Endometrium (tissue), 2 donors: ENCODE measurements at regions not wholly inside any gene's neighbourhood (a gene's known extent, or its start where the extent isn't known, plus 50 kb on each side); places are given as distances from the start of the nearest gene placed in this dataset.
"Not testable (repeated sequence)": the region's sequence is repeated elsewhere in the genome, so short reads cannot be mapped to it uniquely, and the experiment has no call there.

Experiments used
- FAIRE-seq: peaks from 2 replicates; lab custom pipeline; 2012; peaks lifted over from hg19 to GRCh38; lab: Jason Lieb, UNC
- donor health status: control.
- donor health status: control.

GRCh38 chr18:28485210-28485801 lies 308.4 kb upstream of the CDH2 start:
- FAIRE-seq = peak; percentile 90

DNA sequence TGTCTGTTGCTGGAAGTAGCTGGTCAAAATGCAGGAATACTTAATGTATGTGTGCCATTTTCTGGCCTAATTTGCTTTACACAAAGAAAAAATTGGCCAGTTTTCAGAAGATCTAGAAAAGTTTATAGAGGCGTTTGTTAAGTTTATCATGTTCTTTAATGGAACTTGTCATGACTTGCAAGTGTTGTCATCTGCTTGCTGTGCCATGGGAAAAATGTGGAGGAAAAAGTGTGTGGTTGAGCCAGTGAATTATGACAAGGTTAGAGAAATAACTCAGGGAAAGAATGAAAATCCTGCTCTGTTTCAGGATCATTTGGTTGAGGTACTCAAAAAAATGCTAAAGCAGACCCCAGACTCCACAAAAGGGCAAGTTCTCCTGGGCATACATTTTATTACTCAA lies 301.6 kb upstream of the CDH2 start:
- FAIRE-seq = no peak

DNA sequence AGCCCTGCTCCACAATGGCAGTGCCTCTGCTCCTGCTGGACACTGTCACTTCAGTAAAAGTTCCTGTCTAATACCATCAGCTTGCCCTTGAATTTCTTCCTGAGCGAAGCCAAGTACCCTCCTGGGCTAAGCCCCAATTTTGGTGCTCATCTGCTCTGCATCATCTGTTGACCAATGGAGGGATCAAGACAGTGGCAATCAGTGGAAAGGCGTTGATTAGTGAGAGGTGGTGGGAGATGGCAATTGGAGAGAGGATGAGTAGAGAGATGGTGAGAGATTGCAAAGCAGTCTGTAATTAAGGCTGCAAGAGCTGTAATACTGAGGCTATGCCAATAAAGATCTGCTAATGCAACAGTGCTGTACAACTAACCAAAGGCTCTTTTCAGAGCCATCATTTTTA lies 299.4 kb upstream of the CDH2 start:
- FAIRE-seq = no peak

- no peak for FAIRE-seq
These were observed 293.0 kb upstream of the CDH2 start for GRCh38 chr18:28469946-28470345.

DNA sequence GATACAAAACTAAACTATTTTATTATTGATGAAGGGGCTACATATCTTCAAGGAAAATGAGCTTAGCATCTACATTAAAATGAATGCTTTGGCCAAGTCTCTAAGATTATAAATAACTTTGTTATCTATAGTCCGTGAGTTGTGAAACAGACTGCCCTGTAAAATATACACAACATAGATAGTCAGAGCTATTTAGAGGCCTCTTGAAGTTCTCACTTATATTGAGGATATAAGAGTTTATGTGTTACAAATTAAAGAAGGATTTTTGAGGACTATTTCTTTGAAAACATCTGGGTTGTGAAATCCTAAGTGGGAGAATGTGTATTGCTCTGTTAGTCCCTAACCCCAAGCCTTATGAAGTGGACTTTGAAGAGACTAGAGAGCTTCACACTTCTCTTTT lies 292.0 kb upstream of the CDH2 start:
- FAIRE-seq = no peak

DNA sequence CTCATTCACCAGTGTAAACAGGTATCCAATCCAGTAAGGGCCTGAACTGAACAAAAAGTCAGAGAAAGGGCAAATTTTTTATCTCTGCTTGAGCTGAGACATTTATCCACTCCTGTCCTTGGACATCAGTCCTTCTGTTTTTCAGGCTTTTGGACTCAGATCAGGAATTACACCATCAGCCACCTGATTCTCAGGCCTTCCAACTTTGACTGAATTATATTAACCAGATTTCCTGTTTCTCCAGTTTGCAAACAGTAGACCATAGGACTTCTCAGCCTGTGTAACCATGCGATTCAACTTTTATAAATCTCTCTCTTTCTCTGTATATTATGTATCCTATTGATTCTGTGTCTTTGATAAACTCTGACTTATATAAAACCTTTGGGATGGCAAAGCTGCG lies 289.3 kb upstream of the CDH2 start:
- no peak for FAIRE-seq

DNA sequence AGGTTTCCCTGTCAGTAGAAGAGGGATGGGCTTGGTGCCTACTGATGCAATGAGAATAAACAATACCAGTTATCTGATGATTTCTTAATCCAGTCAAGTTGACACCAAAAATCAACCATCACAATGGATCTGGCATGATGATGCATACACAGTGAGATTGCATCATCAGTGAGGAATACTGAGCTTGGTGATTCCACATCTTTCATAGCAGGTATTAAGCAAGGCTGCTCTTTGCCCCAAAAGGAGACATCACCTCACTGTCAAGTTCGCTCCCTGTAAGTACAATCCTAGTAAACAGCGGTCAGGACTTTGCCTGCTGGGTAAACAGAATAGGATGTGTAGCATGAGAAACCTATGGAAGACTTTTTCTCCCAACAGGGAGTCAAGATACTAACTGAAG lies 282.7 kb upstream of the CDH2 start:
- FAIRE-seq = no peak

- FAIRE-seq = no peak
These were observed 281.8 kb upstream of the CDH2 start for GRCh38 chr18:28458751-28459150.

- FAIRE-seq = no peak
These were observed 280.9 kb upstream of the CDH2 start for GRCh38 chr18:28457784-28458183.

DNA sequence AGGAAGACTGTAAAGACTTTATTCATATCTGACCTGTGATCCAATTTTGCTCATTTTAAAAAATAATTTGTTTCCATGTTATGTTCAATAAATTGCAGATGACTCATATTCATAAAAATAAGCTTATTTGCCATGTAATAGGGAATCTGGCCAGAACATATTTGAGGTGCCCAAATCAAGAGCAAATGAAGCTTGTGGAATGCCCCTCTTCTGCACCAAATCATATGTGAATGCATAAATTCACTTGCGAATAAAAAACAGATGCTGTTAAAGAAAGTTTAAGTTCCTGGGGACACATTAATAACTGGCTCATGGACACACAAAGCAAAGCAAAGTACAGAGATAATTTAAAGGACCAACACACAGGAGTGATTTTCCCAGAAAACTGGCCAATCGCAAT lies 279.0 kb upstream of the CDH2 start:
- no peak for FAIRE-seq

DNA sequence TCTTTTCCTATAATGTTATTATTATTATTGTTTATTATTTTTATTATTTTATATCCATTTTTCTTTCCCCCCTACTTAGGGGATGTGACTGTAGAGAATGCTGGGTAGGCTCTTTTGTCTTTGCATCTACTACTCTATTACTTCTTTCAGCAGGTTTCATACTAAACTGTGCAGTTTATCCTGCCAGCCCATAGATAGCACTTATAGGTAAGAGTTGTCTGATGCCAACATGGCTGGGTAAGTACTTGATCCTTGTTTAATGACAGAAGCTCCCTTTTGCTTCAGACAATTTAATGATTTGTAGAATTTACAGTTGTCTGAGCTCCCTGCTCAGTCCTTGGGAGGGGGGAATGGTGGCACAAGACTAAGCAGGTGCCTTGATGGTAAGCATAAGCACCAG lies 262.9 kb upstream of the CDH2 start:
- no peak for FAIRE-seq

DNA sequence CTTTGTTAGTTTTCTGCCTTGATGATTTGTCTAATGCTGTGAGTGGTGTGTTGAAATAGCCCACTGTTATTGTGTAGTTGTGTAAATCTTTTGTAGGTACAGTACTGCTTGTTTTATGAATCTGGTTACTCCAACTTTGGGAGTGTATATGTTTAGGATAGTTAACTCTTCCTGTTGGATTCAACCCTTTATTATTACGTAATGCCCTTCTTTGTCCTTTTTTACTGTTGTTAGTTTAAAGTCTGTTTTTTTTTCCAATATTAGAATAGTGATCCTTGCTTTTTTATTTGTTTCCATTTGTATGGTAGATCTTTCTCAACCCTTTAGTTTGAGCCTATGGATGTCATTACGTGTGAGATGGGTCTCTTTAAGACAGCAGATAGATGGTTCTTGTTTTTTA lies 261.5 kb upstream of the CDH2 start:
- no peak for FAIRE-seq

- no peak for FAIRE-seq
These were observed 255.4 kb upstream of the CDH2 start for GRCh38 chr18:28432339-28432738.

DNA sequence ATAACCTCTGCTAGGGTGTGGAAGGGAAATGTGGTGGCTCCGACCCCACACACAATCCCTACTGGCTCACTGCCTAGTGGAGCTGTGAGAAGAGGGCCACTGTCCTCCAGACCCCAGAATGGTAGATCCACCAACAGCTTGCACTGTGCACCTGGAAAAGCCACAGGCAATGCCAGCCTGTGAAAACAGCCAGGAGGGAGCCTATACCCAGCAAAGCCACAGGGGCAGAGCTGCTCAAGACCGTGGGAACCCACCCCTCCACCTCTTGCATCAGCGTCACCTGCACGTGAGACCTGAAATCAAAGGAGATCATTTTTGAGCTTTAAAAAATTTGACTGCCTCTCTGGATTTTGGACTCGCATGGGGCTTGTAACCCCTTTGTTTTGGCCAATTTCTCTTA lies 249.0 kb upstream of the CDH2 start:
- FAIRE-seq = no peak

DNA sequence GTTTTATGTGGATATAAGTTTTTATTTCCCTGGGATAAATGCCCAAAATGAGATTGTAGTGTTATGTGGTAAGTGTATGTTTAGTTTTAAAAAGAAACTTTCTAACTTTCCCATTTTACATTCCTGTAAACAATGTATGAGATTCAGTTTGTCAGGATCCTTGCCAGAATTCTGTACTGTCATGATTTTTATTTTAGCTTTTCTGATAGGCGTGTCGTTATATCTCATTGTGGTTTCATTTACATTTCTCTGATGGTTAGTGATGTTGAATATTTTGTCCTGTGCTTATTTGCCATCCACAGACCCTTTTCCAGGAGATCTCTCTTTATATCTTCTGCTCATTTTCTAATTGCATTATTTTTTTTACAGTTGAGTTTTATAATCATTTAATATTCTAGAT lies 245.6 kb upstream of the CDH2 start:
- no peak for FAIRE-seq

DNA sequence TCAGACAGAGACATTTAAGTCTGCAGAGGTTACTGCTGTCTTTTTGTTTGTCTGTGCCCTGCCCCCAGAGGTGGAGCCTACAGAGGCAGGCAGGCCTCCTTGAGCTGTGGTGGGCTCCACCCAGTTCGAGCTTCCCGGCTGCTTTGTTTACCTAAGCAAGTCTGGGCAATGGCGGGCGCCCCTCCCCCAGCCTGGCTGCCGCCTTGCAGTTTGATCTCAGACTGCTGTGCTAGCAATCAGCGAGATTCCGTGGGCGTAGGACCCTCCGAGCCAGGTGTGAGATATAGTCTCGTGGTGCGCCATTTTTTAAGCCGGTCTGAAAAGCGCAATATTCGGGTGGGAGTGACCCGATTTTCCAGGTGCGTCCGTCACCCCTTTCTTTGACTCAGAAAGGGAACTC lies 245.0 kb upstream of the CDH2 start:
- FAIRE-seq = not testable (repeated sequence)

DNA sequence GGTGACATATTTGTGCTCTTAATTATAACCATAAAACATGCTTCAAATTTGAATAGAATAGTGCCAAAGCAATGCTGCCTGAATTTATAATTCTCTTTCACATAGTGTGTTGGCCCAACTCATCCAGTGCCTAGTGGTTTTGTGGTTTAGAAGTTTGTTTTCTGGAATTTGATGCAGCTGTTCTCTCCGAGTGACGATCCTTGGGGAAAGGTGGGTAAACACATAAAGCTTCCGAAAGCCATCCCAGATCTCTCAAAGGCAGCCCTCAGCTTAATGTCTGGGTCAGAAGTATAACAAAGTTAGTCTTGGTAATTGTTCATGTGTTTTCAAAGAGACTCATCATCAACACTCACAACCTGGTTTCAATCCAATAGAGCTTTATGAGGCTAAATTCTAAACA lies 235.6 kb upstream of the CDH2 start:
- no peak for FAIRE-seq

GRCh38 chr18:28411806-28412205 lies 234.9 kb upstream of the CDH2 start:
- no peak for FAIRE-seq

- no peak for FAIRE-seq
These were observed 232.9 kb upstream of the CDH2 start for GRCh38 chr18:28409811-28410210.

DNA sequence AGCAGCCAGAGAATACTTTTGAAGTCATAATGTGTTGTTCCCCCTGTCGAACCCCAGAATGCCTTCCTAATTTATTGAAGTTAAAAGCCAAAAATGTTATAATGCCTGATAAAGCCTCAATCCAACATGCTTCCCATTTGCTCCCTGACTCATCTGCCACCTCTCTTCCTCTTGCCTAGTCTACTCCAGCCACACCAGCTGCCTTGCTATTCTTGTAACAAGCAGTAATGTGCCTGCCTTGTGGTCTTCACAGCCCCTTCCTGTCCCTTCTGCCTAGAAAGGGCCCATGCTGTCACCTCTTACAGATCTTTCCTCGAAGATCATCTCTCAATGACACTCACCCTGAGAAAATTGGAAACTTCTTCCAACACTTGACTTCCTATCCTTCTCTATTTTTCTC lies 231.6 kb upstream of the CDH2 start:
- no peak for FAIRE-seq

DNA sequence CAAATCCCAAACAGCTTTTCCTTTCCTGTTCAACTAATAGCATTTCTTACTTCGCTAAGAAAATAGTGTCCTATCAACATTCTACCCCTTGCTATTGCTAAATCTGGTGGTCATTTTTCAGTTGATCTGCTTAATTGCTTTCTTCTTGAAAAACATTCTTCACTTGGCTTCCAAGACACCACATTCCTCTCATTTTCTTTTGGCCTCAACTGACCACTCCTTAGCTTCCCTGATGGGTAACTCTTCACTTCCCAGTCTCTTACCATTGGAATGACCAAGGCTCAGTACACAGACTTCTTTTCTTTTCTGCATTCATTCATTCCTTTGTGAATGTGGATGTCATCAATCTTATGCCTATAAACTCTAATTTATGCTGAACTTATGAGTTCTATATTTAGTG lies 230.8 kb upstream of the CDH2 start:
- FAIRE-seq = no peak

DNA sequence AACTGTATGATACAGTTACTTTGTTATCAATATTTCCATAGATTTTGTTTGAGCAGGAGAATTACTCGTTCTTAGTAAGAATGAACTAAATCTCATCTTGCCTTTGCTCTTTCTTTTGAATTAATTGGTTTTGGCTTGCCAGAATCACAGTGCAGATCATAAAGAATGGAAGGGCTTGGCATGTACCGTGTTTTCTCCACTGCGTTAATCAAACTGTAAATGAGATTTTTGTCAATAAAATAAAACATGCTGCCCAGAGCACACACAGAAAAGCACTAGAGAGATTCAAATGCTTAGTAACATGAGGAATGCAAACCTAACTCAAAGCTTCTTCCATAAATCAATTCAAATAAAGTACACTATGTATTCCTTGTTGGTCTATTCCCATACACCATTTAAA lies 229.6 kb upstream of the CDH2 start:
- FAIRE-seq = no peak

- FAIRE-seq = no peak
These were observed 227.8 kb upstream of the CDH2 start for GRCh38 chr18:28404694-28405093.

GRCh38 chr18:28399781-28400362 lies 222.9 kb upstream of the CDH2 start:
- FAIRE-seq = no peak

GRCh38 chr18:28398471-28398870 lies 221.5 kb upstream of the CDH2 start:
- FAIRE-seq = no peak
